Activated CD8-positive, alpha-beta T cell treated with anti-CD3 and anti-CD28 coated beads, Interleukin-2, amount 10 ng/mL, durations not matched to agents 7 days and 5 days (primary cell): ENCODE measurements at regions not wholly inside any gene's neighbourhood (a gene's known extent, or its start where the extent isn't known, plus 50 kb on each side); places are given as distances from the start of the nearest gene placed in this dataset.

Source experiments
- ATAC-seq: fragments of 150-1000 bp; cut with Tn5 transposase; one replicate; pipeline ENCODE4 v1.10.0; 2021; ENCODE audit warnings: moderate library complexity
- CTCF ChIA-PET: fragments of 350-600 bp; sonication (Branson Sonifier 250); formaldehyde crosslinking; loops from one replicate; lab custom pipeline; 2021; ENCODE audit warnings: antibody characterized with exemption; lab: Charles Lee
- POLR2A ChIA-PET: fragments of 350-600 bp; sonication (Branson Sonifier 250); formaldehyde crosslinking; loops from one replicate; lab custom pipeline; 2021; ENCODE audit warnings: antibody characterized with exemption; lab: Charles Lee
- DNase-seq: peaks from one replicate; pipeline ENCODE4 v3.0.0-alpha.2; 2020
- H3K27ac Mint-ChIP-seq: one replicate; pipeline ENCODE4 v1.8.0; 2021; ENCODE audit warnings: mild to moderate bottlenecking, mixed read lengths
- H3K27me3 Mint-ChIP-seq: one replicate; pipeline ENCODE4 v1.8.0; 2021; ENCODE audit warnings: low read depth, mixed read lengths
- H3K36me3 Mint-ChIP-seq: one replicate; pipeline ENCODE4 v1.8.0; 2021; ENCODE audit warnings: low read depth, mixed read lengths
- H3K4me1 Mint-ChIP-seq: one replicate; pipeline ENCODE4 v1.8.0; 2021; ENCODE audit warnings: low read depth, mixed read lengths
- H3K4me3 Mint-ChIP-seq: one replicate; pipeline ENCODE4 v1.8.0; 2021; ENCODE audit warnings: mild to moderate bottlenecking, mixed read lengths
- H3K9me3 Mint-ChIP-seq: one replicate; pipeline ENCODE4 v1.8.0; 2022; ENCODE audit warnings: mixed read lengths; ENCODE audit not compliant: insufficient read depth

DNA sequence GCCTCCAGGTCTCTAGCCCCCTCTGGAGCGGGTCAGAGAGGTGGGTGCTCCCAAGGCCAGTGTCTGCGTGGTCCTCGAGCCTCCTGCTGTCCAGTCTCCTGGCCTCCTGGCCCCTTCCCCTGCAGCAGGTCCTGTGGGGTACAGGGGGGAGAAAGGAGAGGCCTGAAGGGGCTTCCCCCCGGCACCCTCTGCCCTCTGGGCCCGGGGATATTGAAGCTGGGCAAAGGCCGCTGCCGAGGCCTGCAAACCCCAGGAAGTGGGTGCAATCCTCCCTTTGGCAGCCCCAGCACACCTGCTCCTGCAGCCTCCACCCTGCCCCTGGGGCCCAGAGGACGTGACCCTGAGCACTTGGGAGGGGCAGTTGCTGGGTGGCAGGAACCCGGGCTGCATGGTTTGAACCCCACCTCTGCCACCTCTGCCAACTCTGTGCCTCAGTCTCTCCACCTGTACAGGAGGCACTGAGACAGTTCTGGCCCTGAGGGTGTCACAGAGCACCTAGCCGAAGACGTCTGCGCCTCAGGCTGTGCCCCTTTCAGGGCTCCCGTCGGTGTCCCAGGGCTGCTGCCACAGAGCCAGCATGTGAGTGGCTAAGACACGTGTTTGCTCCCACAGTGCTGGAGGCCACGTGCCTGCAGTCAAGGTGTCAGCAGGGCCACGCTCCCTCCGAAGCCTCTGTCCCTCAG lies 59.1 kb upstream of the INPP5A start:
- DNase-seq, result no peak
- H3K4me1 Mint-ChIP-seq, result no peaks in the 10 kb centered on the region
- no peaks in the 10 kb centered on the region for H3K36me3 Mint-ChIP-seq
- no peak overlapping the region for H3K27ac Mint-ChIP-seq
- H3K27me3 Mint-ChIP-seq, result peaks cover 16% of the 10 kb centered on the region
- no peaks in the 10 kb centered on the region for H3K9me3 Mint-ChIP-seq
- ChIA-PET CTCF (no interaction called here), POLR2A (no interaction called here)
- H3K4me3 Mint-ChIP-seq, result no peak overlapping the region
- no peak for ATAC-seq

DNA sequence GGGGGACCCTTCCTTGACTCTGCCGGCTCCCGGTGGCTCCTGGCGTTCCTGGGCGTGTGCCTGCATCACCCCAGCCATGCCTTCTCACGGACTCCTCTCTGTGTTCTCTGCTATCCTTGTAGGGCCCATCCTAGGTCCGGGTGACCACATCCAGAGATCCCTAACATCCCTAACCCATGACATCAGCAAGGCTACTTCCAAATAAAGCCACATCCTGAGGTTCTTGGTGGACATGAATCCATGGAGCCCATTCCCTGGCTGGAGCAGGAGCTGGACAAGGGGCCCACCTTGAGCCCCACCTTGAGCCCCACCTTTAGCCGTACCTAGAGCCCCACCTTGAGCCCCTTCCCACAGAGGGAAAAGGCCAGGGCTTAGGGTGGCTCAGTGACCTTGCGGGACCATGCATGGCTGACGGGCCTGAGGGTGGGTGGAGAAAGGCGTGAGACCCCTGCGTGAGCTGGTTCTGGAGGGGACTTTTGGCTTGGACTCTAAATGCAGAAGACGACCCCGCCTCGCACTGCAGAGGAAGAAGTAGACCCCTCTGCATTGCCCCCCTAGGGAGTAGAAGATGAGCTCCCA lies 58.5 kb upstream of the INPP5A start:
- Mint-ChIP-seq H3K4me1 (no peaks in the 10 kb centered on the region), H3K4me3 (no peak overlapping the region), H3K27ac (no peak overlapping the region), H3K27me3 (peaks cover 16% of the 10 kb centered on the region), H3K36me3 (no peaks in the 10 kb centered on the region), H3K9me3 (no peaks in the 10 kb centered on the region)
- ATAC-seq (no peak), DNase-seq (no peak)
- ChIA-PET POLR2A (no interaction called here), CTCF (no interaction called here)

DNA sequence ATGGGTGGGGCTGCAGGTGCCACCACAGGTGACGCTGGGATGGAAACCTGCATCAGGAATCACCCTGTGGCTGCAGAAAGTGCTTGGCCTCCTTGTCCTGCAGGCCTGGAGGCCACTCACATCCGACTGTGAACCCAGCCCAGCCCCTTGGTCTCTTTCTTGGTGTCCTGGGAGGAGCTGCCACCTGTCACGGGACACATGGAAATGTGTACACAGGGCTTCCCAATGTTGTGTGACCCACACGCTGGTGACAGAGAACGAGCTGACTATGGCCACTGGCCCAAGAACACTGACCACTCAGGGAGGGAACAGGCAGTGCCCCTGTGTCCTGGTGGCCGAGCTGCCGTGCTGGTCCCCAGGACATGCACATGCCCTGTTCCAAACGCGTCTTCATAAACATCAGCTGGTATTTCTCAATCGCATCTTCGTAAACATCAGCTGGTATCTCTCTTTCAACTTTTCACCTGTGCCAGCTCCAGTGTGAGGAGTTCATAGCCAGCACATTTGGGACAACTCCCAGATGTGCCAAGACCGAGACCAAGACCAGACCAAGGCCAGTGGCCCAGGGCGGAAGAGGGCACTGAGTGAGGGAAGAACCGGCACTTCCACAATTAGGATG lies 57.9 kb upstream of the INPP5A start:
- no peaks in the 10 kb centered on the region for H3K9me3 Mint-ChIP-seq
- ChIA-PET POLR2A (no interaction called here), CTCF (no interaction called here)
- H3K27me3 Mint-ChIP-seq, result peaks cover 16% of the 10 kb centered on the region
- no peak overlapping the region for H3K4me3 Mint-ChIP-seq
- H3K36me3 Mint-ChIP-seq, result no peaks in the 10 kb centered on the region
- H3K4me1 Mint-ChIP-seq, result no peaks in the 10 kb centered on the region
- DNase-seq (no peak), ATAC-seq (no peak)
- no peak overlapping the region for H3K27ac Mint-ChIP-seq

DNA sequence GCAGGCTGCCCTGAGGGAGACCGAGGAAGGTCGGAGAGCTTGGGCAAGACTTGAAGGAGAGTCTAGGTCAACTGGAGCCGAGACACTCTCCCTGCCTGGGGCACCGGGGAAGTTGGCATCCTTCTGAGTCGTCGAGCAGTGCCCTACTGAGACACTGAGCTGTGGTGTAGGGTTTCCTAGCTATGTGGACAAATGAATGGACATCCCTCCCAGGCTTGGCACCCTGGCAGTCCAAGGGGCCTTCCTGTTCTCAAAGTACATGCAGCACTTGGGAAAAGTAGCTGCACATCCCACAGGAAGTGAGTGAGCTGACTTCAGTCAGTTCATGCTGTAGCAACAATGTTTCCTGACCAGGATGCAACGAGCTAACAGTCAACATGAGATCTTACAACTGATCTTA lies 57.2 kb upstream of the INPP5A start:
- ChIA-PET CTCF (no interaction called here), POLR2A (no interaction called here)
- no peak overlapping the region for H3K27ac Mint-ChIP-seq
- H3K4me1 Mint-ChIP-seq, result no peaks in the 10 kb centered on the region
- peaks cover 16% of the 10 kb centered on the region for H3K27me3 Mint-ChIP-seq
- no peaks in the 10 kb centered on the region for H3K36me3 Mint-ChIP-seq
- no peaks in the 10 kb centered on the region for H3K9me3 Mint-ChIP-seq
- H3K4me3 Mint-ChIP-seq, result no peak overlapping the region
- DNase-seq (no peak), ATAC-seq (no peak)

DNA sequence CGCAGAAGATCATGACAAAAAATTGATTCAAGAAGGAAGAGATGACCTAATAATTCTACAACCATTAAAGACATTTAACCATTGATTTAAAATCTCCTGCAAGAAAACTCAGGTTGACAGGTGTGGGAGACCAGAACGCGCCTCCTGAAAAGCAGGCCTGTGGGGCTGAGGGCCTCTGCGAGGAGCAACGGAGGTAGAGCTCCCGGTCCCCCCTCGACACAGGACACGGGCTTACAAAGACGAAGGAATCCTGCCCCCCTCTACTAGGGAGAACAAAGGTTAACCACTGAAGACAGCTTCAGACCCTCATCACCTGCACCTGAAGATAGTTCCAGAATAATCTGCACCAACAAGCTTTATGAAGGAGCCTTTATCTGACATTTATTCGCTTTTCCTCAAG lies 55.9 kb upstream of the INPP5A start:
- Mint-ChIP-seq H3K9me3 (no peaks in the 10 kb centered on the region), H3K27ac (no peak overlapping the region), H3K36me3 (no peaks in the 10 kb centered on the region), H3K4me1 (no peaks in the 10 kb centered on the region), H3K4me3 (no peak overlapping the region), H3K27me3 (peaks cover 11% of the 10 kb centered on the region)
- ChIA-PET POLR2A (no interaction called here), CTCF (no interaction called here)
- ATAC-seq, result no peak
- DNase-seq, result no peak

DNA sequence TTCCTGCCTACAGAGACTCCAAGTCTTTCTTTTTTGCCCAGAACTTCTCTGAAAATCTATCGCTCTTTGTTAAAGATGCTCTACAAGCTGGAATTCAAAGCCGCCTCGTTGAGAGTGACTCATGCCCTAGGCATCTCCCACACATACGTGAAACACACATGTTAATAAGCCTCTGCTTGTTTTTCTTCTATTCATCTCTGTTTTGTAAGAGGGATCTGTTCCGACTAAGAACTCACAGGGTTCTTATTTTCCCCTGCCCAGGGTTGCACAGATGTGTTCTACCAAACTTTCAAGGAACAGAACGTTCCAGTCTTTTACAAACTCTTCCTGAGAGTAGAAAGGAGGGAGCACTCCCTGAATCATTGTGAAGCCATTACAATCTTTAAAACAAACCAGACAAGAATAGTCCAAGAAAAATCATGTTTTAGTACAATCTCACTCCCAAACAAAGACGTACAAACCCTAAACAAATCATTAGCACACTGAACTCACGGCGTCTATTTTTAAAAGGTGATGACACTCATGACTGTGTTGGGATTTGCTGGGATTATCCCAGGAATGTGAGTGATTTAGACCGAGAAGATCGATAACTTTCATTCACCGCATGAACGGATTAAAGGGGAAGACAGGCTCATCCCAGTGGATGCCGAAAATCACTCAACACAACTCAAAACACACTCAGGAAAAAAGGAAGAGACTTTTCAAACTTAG lies 55.3 kb upstream of the INPP5A start:
- Mint-ChIP-seq H3K36me3 (no peaks in the 10 kb centered on the region), H3K9me3 (no peaks in the 10 kb centered on the region), H3K4me3 (no peak overlapping the region), H3K27me3 (peaks cover 11% of the 10 kb centered on the region), H3K4me1 (no peaks in the 10 kb centered on the region), H3K27ac (no peak overlapping the region)
- DNase-seq, result no peak
- no peak for ATAC-seq
- ChIA-PET POLR2A (no interaction called here), CTCF (no interaction called here)

DNA sequence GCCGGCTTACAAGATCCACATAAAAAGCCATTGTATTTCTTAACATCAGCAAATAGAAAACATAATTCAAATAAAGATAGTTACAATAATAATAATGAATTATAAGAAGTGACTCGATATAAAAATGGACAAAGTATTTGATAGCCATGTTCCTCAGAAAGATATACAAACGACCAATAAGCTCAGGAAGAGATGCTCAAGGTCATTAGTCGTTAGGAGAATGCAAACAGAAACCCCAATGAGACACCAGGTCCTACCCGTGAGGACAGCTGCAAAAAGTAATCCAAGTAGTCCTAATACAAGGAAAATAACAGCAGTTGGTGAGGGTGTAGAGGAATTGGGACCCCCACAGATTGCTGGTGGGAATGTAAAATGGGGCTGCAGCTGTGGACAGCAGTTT lies 54.2 kb upstream of the INPP5A start:
- no peak overlapping the region for H3K27ac Mint-ChIP-seq
- CTCF ChIA-PET, result no interaction called here

DNA sequence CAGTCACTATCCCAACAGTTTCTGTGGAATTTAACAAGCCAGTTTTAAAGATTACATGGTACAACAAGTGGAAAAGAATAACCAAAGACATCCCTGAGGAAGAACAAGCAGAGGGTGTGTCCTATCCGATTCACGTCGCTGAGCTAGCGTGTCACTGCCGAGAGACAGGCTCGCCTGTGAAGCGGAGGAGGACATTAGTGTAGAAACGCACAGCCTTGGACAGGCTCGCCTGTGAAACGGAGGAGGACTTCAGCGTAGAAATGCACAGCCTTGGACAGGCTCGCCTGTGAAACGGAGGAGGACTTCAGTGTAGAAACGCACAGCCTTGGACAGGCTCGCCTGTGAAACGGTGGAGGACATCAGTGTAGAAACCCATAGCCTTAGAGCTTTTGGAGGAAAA lies 52.7 kb upstream of the INPP5A start:
- H3K4me3 Mint-ChIP-seq, result no peak overlapping the region
- no peaks in the 10 kb centered on the region for H3K36me3 Mint-ChIP-seq
- ATAC-seq (no peak), DNase-seq (no peak)
- CTCF ChIA-PET, result no interaction called here
- H3K4me1 Mint-ChIP-seq, result no peaks in the 10 kb centered on the region
- H3K27me3 Mint-ChIP-seq, result peaks cover 11% of the 10 kb centered on the region
- H3K27ac Mint-ChIP-seq, result no peak overlapping the region
- H3K9me3 Mint-ChIP-seq, result no peaks in the 10 kb centered on the region
- POLR2A ChIA-PET, result no interaction called here

More for the DNA sequence above, 54.2 kb upstream of the INPP5A start:
- Mint-ChIP-seq H3K27me3 (peaks cover 11% of the 10 kb centered on the region), H3K4me1 (no peaks in the 10 kb centered on the region), H3K4me3 (no peak overlapping the region), H3K9me3 (no peaks in the 10 kb centered on the region), H3K36me3 (no peaks in the 10 kb centered on the region)
- no peak for DNase-seq
- POLR2A ChIA-PET, result no interaction called here
- no peak for ATAC-seq

DNA sequence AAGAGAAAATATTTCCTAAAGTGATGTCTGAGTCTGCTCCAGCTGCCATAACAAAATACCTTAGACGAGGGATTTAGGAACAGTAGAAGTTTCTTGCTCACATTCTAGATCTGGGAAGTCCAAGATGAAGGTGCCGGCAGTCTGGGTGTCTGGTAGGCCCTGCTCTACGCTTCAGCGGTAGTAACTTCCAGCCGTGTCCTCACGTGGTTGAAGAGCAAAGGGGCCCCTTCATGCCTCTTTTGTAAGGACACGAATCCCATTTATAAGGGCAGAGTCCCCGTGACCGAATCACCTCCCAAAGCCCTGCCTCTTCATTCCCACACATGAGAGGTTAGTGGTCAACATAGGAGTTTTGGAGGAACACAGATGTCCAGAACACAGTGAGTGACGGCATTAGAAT lies 52.2 kb upstream of the INPP5A start:
- peaks cover 3% of the 10 kb centered on the region for H3K9me3 Mint-ChIP-seq
- CTCF ChIA-PET, result no interaction called here
- peaks cover 11% of the 10 kb centered on the region for H3K27me3 Mint-ChIP-seq
- no peaks in the 10 kb centered on the region for H3K36me3 Mint-ChIP-seq
- ATAC-seq (no peak), DNase-seq (no peak)
- no peak overlapping the region for H3K27ac Mint-ChIP-seq
- POLR2A ChIA-PET, result no interaction called here
- H3K4me3 Mint-ChIP-seq, result no peak overlapping the region
- no peaks in the 10 kb centered on the region for H3K4me1 Mint-ChIP-seq

DNA sequence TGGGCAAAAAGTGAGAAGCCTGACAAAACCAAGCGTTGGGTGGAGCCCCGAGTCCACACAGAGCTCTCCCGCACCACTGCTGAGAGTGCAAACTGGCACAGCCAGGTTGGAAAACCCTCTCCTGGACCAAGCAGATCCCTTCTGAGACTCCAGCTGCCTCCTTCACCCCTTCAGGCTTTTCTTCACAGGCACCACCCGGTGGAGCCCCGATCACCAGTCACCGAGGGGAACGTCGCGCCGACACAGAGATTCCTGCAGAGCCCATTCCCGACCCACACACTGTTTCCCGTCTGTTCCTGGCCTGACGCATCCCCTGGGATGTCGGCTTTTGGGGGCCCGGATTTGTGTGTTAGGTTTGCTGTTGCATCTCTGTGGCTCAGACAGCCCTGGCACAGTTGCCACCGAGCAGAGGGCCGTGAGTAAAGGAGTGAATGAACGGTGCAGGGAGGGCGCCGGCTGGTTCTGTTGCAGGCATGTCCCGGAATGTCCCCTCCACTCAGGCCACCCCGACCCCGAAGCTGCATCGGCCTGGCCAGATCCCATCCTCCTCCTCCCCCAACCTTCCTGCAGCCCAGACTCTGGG lies 51.0 kb upstream of the INPP5A start:
- ChIA-PET CTCF (no interaction called here), POLR2A (no interaction called here)
- Mint-ChIP-seq H3K27me3 (peaks cover 6% of the 10 kb centered on the region), H3K4me1 (no peaks in the 10 kb centered on the region), H3K4me3 (no peak overlapping the region), H3K27ac (no peak overlapping the region), H3K36me3 (no peaks in the 10 kb centered on the region), H3K9me3 (peaks cover 5% of the 10 kb centered on the region)
- ATAC-seq (no peak), DNase-seq (no peak)

DNA sequence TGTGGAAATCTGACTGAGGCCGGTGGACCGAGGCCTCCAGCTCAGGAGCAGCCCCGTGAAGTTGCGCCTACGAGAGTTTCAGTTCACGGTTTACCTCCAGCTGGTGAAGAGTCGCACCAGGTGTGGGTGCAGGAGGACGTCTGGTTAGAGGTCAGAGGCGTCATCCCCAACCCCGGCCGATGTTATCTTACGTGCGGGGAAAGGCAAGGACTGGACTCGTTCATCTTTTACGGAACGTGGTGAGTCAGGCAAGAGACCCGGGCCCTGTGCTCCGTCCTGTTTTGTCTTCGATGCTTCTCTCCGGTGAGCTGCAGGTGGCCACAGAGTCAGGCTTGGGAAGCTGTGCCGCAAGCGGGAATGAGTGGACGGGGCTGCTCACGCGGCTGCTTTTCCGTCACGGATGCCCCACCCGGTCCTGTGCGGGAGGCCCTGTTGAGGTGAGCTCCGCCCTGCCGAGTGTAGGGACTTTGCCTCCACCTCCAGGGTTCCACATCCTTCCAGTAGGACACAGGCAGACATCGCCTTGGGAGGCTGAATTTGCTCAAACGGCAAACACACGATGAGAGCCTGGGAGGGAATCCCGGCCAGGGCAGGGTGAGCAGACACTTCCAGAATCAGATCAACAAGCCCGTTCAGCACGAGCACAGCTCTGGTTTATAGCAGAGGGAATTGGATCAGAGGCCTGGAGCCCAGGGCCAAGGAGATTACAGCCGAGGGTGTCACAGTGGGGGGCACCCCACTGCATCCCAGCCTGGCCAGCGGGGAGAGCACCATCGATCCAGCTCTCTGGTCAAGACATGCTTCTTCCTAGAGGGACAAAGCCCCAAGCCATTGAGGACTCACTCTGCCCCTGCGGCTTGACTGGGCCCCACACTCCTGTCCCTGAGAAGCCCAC lies 50.1 kb upstream of the INPP5A start:
- Mint-ChIP-seq H3K4me1 (no peaks in the 10 kb centered on the region), H3K4me3 (no peak overlapping the region), H3K27ac (no peak overlapping the region), H3K27me3 (peaks cover 1% of the 10 kb centered on the region), H3K9me3 (peaks cover 5% of the 10 kb centered on the region), H3K36me3 (no peaks in the 10 kb centered on the region)
- ChIA-PET POLR2A (no interaction called here), CTCF (no interaction called here)
- ATAC-seq, result no peak
- DNase-seq, result no peak
